Adrenal gland (tissue), 5 donors: ENCODE measurements at regions not wholly inside any gene's neighbourhood (a gene's known extent, or its start where the extent isn't known, plus 50 kb on each side); places are given as distances from the start of the nearest gene placed in this dataset.

Experiments used
- POLR2A ChIP-seq, 2 donors: fragments of 450-650 bp; IDR thresholded peaks; one replicate each; pipeline ENCODE4 v1.6.1; 2017; ENCODE audit warnings: antibody characterized with exemption in 2 of 2, mild to moderate bottlenecking in 2 of 2, moderate library complexity in 1 of 2
- TF ChIP-seq, protein P1 (sequence below), 6 experiments: fragments of 450-650 bp in 4 of 6; fragments of 200-600 bp in 2 of 6; sonication (generic) in 1 of 6; IDR thresholded peaks; 1 replicate in 5 of 6; 2 replicates in 1 of 6; pipeline versions ENCODE4 v1.5.1 to v1.8.0; 2016 to 2021; ENCODE audit warnings: antibody characterized with exemption in 6 of 6, mild to moderate bottlenecking in 2 of 6, moderate library complexity in 1 of 6
- donor health status: DM: no; HTN: no; CAD: no.

DNA sequence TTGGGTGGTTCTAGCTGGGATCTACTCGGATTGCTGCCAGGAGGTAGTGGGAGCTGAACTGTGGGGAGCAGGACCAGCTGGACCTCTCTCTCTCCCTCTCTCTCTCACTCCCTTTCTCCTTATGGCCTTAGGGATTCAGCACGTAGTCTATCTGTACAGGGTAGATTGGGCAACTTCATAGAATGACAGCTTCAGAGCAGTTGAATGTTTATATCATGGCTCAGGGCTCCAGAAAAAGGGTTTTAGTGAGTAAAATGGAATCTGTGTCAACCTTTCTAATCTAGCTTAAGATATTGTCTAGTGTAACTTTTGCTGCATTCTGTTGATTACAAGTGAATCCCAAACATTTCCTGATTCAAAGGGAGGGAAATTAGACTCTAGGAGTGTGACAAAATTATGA, 127.7 kb upstream of the PDGFD start:
- no peak for TF ChIP-seq POLR2A (IDR thresholded peaks at IDR 0.05)
- TF ChIP-seq, protein P1, sequence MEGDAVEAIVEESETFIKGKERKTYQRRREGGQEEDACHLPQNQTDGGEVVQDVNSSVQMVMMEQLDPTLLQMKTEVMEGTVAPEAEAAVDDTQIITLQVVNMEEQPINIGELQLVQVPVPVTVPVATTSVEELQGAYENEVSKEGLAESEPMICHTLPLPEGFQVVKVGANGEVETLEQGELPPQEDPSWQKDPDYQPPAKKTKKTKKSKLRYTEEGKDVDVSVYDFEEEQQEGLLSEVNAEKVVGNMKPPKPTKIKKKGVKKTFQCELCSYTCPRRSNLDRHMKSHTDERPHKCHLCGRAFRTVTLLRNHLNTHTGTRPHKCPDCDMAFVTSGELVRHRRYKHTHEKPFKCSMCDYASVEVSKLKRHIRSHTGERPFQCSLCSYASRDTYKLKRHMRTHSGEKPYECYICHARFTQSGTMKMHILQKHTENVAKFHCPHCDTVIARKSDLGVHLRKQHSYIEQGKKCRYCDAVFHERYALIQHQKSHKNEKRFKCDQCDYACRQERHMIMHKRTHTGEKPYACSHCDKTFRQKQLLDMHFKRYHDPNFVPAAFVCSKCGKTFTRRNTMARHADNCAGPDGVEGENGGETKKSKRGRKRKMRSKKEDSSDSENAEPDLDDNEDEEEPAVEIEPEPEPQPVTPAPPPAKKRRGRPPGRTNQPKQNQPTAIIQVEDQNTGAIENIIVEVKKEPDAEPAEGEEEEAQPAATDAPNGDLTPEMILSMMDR (IDR thresholded peaks at IDR 0.05): no peak
